GM19438 (cell line): ENCODE measurements at regions not wholly inside any gene's neighbourhood (a gene's known extent, or its start where the extent isn't known, plus 50 kb on each side); places are given as distances from the start of the nearest gene placed in this dataset.
A peak's percentile ranks its signal among the peaks of the same experiment; 100 is the strongest.

Experiments used
- ATAC-seq: cut with Tn5 transposase; IDR thresholded peaks from one replicate; pipeline ENCODE4 v1.9.1; 2021; ENCODE audit warnings: low read depth; ENCODE audit not compliant: unreplicated experiment

DNA sequence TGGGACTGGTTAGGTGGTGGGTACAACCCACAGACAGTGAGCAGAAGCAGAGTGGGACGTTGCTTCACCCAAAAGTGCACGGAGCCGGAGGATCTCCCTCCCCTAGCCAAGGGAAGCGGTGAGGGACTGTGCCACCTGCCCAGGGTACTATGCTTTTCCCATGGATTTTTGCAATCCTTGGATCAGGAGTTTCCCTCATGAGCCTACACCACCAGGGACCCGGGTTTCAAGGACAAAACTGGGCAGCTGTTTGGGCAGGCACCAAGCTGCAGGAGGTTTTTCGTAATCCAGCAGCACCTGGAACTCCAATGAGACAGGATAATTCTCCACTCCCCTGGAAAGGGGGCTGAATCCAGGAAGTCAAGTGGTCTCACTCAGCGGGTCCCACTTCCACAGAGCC, 209.1 kb upstream of the CXCL12 start:
- no peak for ATAC-seq

- ATAC-seq = no peak
Measured at GRCh38 chr10:44607116-44607515, 222.2 kb upstream of the CXCL12 start.

- ATAC-seq = no peak
Measured at GRCh38 chr10:44618910-44619309, 234.0 kb upstream of the CXCL12 start.

- ATAC-seq = no peak
Measured at GRCh38 chr10:44619521-44619920, 234.6 kb upstream of the CXCL12 start.

- ATAC-seq = no peak
Measured at GRCh38 chr10:44619975-44620374, 235.1 kb upstream of the CXCL12 start.

- ATAC-seq = no peak
Measured at GRCh38 chr10:44627591-44628354, 242.9 kb upstream of the CXCL12 start.

GRCh38 chr10:44628921-44629320, 244.0 kb upstream of the CXCL12 start:
- ATAC-seq = no peak

GRCh38 chr10:44635176-44635575, 250.3 kb upstream of the CXCL12 start:
- no peak for ATAC-seq

GRCh38 chr10:44636625-44637024, 251.7 kb upstream of the CXCL12 start:
- ATAC-seq = no peak

- ATAC-seq = no peak
Measured at GRCh38 chr10:44640429-44640828, 255.5 kb upstream of the CXCL12 start.

DNA sequence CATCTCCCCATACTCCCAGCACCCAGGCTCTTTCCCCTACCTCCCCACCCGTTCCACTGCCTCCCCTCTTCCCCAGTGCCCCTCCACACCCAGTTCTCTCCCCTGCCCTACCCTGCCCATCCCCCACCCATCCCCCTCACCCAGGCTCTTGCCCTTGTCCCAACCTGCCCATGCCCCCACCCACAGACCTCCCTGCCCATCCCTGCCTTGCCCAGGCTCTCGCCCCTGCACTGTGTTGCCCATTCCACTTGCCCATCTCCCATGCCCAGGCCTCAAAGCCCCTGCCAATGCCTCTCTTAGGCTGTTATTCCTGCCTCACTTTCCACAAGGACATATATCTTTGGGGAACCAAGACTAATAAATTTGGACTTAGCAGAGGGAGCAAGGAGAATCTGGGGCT, 262.6 kb upstream of the CXCL12 start:
- ATAC-seq = no peak

- peak; percentile 73 for ATAC-seq
Measured at GRCh38 chr10:44647877-44648542, 263.1 kb upstream of the CXCL12 start.

DNA sequence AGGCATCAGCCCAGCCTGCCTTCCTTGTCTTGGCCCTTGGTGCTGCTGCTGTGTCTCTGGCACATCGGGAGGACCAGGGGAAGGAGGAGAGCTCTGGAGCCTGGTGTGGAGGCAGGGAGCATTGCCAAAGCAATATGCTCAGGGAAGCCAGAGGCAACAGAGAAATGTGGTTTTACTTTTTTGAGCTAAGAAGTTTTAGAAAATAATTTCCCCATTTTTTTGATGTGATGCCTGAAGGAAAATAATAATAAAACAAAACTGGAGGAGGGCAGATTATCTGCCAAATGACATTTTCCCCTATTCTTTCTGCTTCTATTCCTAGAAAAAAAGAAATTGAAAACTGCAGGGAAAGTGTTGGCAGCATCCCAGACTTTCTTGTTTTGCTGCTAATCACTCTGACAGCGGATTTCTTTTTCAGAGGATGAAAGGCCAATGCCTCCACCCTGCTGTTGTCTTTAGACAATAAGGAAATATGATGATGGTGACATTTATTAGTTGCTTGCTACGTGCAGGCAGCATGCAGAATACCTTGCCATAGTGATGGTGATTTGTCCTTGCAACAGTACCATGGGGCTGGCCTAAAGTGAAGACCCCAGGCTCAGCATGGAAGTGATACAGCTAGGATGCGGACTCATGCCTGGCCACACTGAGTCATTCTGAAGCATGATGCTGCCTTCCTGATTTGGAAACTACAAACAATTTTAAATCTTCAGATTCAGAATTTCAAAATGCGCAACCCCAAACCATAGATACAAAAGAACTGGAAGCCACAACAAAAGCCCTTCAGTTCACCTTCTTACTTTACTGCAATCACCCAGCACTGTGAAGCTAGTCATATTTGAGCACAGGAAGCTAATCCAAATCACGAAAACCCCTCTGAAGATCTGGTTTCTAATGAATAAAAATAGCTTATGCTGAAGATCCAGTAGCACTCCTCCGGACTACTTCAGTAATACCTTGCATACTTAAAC, 260.2 kb upstream of the TMEM72 start:
- ATAC-seq = no peak

GRCh38 chr10:44651834-44652233, 259.3 kb upstream of the TMEM72 start:
- ATAC-seq = no peak

GRCh38 chr10:44659320-44659719, 251.8 kb upstream of the TMEM72 start:
- no peak for ATAC-seq

- ATAC-seq = no peak
Measured at GRCh38 chr10:44660271-44660670, 250.9 kb upstream of the TMEM72 start.

DNA sequence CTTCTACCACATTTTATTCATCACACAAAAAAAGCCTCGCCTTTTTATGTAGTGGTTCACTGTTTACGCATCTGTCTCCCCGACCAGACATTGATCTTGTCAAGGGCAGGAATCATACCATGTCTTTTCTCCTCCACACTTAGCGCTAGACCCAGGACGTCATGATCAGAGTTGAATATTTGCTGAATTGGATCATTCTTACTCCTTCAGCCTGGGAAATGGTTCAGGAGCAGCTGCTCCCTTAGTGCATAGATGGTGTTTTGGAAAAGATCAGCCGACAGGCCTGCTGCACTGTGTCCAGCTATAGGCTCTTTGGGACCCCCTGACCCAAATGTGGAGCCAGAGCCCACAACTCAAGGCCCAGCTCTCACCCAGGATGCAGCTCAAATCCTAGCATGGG, 249.1 kb upstream of the TMEM72 start:
- ATAC-seq = no peak

DNA sequence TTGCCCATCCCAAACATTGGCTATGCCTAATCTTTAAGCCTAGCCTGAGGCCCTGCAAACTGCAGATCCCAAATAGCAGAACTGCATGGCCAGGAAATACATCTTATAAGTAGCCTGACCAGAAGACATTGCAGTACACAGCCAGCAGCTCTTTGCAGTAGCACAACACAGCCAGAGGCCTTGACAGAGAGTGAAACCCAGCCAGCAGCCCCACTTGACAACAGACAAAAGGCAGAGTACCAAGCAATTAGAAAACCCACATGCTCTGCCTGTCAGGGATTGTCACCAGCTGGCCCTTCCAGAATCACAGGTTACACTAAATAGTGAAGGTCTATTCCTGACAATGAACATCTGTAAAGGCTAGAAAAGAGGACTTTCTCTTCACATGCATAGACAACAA, 242.8 kb upstream of the TMEM72 start:
- ATAC-seq = no peak

DNA sequence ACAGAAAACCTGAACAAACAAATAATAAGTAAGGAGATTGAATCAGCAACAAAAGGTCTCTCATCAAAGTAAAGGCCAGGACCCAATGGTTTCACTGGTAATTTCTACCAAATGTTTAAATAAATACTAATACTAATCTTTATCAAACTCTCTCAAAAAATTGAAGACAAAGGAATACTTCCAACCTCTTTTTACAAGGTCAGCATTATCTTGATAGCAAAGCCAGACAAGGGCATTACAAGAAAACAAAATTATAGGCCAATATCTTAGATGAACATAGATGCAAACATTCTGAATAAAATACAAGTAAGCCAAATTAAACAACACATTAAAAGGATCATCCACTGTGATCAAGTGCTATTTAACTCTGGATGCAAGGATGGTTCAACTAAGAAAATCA, 239.8 kb upstream of the TMEM72 start:
- ATAC-seq = no peak

DNA sequence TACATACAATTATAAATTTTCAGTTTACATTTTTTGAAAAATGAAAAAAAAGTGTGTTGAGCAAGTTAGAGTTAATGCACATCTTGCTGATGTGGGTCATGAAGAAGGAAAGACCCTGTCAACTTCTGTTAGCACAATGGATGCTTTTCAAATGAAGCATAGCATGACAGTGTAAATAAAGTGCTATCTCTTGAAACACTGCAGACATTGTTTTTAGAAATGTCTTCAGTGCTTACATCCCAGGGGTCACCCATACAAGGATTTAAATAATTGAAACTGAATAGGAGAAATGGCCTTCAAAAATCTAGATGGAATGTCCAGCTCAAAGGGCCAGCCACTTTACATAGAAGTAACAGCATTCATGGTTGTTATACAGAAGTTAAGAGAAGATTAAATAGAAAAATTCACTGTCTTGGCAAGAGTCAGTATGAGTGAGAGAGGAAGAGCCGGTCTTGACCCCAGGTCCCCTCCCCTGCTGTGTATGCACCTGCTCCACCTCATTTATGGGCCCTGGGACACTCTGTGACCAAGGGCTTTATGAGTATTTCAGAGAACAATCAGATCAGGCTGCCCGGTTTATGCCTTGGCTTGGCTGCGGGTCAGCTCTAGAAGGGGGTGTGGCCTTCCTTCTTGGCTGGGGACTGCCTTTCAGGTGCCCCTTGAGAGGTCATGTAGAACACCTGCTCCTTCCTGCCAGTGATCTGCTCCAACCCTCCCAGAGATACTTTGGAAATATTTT, 237.7 kb upstream of the TMEM72 start:
- ATAC-seq = no peak
